Muscle of leg (tissue), 3 donors: ENCODE measurements at regions not wholly inside any gene's neighbourhood (a gene's known extent, or its start where the extent isn't known, plus 50 kb on each side); places are given as distances from the start of the nearest gene placed in this dataset.
"Not testable (repeated sequence)": the region's sequence is repeated elsewhere in the genome, so short reads cannot be mapped to it uniquely, and the experiment has no call there.

Experiments used
- DNase-seq: peaks from one replicate; pipeline ENCODE4 v3.0.0; 2013
- H3K27ac ChIP-seq: one replicate; pipeline ENCODE4 v1.5.1; 2013; ENCODE audit warnings: mild to moderate bottlenecking, low read length, control low read depth
- H3K27me3 ChIP-seq: one replicate; pipeline ENCODE4 v1.6.1; 2013; ENCODE audit warnings: low read length; ENCODE audit not compliant: control insufficient read depth, insufficient read depth
- H3K36me3 ChIP-seq: one replicate; pipeline ENCODE4 v1.6.1; 2013; ENCODE audit warnings: low read length; ENCODE audit not compliant: control insufficient read depth, insufficient read depth
- H3K4me1 ChIP-seq: one replicate; pipeline ENCODE4 v1.6.1; 2013; ENCODE audit warnings: low read length; ENCODE audit not compliant: control insufficient read depth, insufficient read depth
- H3K4me3 ChIP-seq: one replicate; pipeline ENCODE4 v1.5.1; 2013; ENCODE audit warnings: low read length, control low read depth
- H3K9me3 ChIP-seq: replicated peaks from 2 replicates; pipeline ENCODE4 v1.6.1; 2013; ENCODE audit warnings: low read depth, low read length; ENCODE audit not compliant: control insufficient read depth
- WGBS: methylation state at CpG from one replicate; pipeline ENCODE4 v1.1.5; 2013; ENCODE audit warnings: missing lambda C conversion rate; ENCODE audit not compliant: insufficient coverage; 5-methylcytosine and 5-hydroxymethylcytosine counted together

- 70% methylated on average over 2 of the region's 35 CpGs for WGBS
- H3K9me3 ChIP-seq, result not testable (repeated sequence)
These were observed 708.9 kb upstream of the TPTE start for GRCh38 chr21:9812507-9812906.

DNA sequence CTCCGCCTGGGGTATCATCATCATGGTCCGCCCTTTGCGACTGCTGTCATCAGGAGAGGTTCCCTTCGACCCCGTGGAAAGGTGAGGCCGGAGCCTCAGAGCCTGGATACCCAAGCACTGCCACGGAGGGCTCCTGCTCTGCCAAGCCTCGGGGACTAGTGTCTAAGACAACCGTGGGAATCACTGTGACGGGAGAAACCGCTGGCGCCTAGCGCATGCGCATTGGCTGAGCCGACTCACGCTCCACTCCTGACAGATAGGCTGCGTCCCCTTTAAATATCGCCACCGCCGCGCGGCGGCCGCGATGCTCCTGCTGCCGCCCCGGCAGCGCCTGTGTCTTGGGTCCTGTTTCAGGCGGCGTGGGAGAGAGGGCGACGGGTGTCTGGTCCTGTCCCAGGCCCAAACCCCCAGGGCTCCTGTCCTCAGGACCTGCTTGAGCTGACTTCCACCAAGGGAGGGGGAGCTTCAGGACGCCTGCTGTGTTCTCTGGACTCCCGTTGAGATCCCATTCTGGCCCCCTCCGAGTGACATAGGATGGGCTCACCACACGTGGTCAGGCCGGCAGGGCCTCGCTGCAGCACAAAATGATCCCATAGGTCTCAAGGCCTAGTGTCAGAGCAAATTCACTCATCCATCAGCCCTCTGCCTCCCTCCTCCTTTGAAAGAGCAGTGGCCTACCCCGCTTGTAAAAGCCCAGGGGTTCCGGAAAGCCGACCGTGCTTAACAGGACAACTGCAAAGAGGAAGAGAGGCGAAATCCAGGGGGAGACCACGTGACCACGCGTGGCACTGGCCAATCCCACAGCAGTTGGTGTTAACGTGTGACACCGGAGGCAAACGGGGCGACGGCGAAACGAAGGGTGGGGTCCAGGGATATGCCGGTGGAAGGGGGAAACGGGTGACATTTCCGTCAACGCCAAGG, 707.2 kb upstream of the TPTE start:
- WGBS, result no CpG with 5 or more reads among the region's 57 CpGs
- H3K36me3 ChIP-seq, DNase-seq, H3K27me3 ChIP-seq, H3K4me1 ChIP-seq, H3K27ac ChIP-seq, H3K9me3 ChIP-seq, H3K4me3 ChIP-seq: not testable (repeated sequence)

More at GRCh38 chr21:9812507-9812906, 708.9 kb upstream of the TPTE start:
- not testable (repeated sequence) for H3K4me1 ChIP-seq, H3K4me3 ChIP-seq, H3K27me3 ChIP-seq, DNase-seq, H3K27ac ChIP-seq, H3K36me3 ChIP-seq

DNA sequence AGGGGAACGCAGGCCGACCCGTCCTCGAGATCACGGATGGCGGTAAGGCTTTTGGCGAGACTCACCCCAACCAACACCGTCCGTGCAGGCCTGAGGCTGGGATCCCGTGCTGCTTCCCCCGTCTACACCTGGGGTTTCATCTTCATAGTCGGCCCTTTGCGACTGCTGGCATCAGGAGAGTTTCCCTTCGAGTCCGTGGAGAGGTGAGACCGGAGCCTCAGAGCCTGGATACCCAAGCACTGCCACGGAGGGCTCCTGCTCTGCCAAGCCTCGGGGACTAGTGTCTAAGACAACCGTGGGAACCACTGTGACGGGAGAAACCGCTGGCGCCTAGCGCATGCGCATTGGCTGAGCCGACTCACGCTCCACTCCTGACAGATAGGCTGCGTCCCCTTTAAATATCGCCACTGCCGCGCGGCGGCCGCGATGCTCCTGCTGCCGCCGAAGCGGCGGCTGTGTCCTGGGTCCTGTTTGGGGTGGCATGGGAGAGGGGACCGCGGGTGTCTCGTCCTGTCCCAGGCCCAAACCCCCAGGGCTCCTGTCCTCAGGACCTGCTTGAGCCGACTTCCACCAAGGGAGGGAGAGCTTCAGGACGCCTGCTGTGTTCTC, 706.1 kb upstream of the TPTE start:
- H3K27me3 ChIP-seq, H3K27ac ChIP-seq, H3K4me3 ChIP-seq, H3K36me3 ChIP-seq, H3K4me1 ChIP-seq, H3K9me3 ChIP-seq, DNase-seq: not testable (repeated sequence)
- WGBS, result 83% methylated on average over 6 of the region's 43 CpGs

- not testable (repeated sequence) for DNase-seq, H3K4me3 ChIP-seq, H3K27ac ChIP-seq, H3K9me3 ChIP-seq, H3K4me1 ChIP-seq, H3K27me3 ChIP-seq, H3K36me3 ChIP-seq
- WGBS, result no CpG with 5 or more reads among the region's 38 CpGs
These were observed 704.5 kb upstream of the TPTE start for GRCh38 chr21:9816734-9817334.

- H3K9me3 ChIP-seq, H3K36me3 ChIP-seq, DNase-seq, H3K4me3 ChIP-seq, H3K4me1 ChIP-seq, H3K27ac ChIP-seq, H3K27me3 ChIP-seq: not testable (repeated sequence)
- WGBS, result no CpG with 5 or more reads among the region's 43 CpGs
These were observed 703.4 kb upstream of the TPTE start for GRCh38 chr21:9817841-9818441.

DNA sequence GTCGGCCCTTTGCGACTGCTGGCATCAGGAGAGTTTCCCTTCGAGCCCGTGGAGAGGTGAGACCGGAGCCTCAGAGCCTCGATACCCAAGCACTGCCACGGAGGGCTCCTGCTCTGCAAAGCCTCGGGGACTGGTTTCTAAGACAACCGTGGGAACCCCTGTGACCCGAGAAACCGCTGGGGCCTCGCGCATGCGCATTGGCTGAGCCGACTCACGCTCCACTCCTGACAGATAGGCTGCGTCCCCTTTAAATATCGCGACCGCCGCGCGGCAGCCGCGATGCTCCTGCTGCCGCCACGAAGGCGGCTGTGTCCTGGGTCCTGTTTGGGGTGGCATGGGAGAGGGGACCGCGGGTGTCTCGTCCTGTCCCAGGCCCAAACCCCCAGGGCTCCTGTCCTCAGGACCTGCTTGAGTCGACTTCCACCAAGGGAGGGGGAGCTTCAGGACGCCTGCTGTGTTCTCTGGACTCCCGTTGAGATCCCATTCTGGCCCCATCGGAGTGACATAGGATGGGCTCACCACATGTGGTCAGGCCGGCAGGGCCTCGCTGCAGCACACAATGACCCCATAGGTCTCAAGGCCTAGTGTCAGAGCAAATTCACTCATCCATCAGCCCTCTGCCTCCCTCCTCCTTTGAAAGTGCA, 701.7 kb upstream of the TPTE start:
- not testable (repeated sequence) for H3K4me1 ChIP-seq, H3K4me3 ChIP-seq, H3K36me3 ChIP-seq, H3K27ac ChIP-seq, H3K27me3 ChIP-seq, DNase-seq, H3K9me3 ChIP-seq
- WGBS, result no CpG with 5 or more reads among the region's 37 CpGs

GRCh38 chr21:9820579-9820978, 700.8 kb upstream of the TPTE start:
- not testable (repeated sequence) for H3K4me3 ChIP-seq, H3K9me3 ChIP-seq, H3K36me3 ChIP-seq, DNase-seq, H3K27ac ChIP-seq, H3K4me1 ChIP-seq, H3K27me3 ChIP-seq
- WGBS, result no CpG with 5 or more reads among the region's 20 CpGs

DNA sequence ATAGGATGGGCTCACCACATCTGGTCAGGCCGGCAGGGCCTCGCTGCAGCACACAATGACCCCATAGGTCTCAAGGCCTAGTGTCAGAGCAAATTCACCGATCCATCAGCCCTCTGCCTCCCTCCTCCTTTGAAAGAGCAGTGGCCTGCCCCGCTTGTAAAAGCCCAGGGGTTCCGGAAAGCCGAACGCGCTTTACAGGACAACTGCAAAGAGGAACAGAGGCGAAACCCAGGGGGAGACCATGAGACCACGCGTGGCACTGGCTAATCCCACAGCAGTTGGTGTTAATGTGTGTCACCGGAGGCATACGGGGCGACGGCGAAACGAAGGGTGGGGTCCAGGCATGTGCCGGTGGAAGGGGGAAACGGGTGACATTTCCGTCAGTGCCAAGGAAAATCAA, 699.9 kb upstream of the TPTE start:
- H3K9me3 ChIP-seq, H3K36me3 ChIP-seq, DNase-seq, H3K27me3 ChIP-seq, H3K4me3 ChIP-seq, H3K27ac ChIP-seq, H3K4me1 ChIP-seq: not testable (repeated sequence)
- whole genome bisulfite sequencing, result 100% methylated on average over 1 of the region's 20 CpGs

- WGBS, result 81% methylated on average over 25 of the region's 49 CpGs
- H3K4me3 ChIP-seq, DNase-seq, H3K27ac ChIP-seq, H3K27me3 ChIP-seq, H3K36me3 ChIP-seq, H3K9me3 ChIP-seq, H3K4me1 ChIP-seq: not testable (repeated sequence)
These were observed 699.1 kb upstream of the TPTE start for GRCh38 chr21:9822093-9822820.
